Panc1 (cell line): ENCODE measurements at regions not wholly inside any gene's neighbourhood (a gene's known extent, or its start where the extent isn't known, plus 50 kb on each side); places are given as distances from the start of the nearest gene placed in this dataset.

ENCODE experiments used
- ATAC-seq: fragments of 200-7000 bp; cut with Tn5 transposase; 2 replicates; pipeline ENCODE4 v1.9.1; 2020; ENCODE audit warnings: mild to moderate bottlenecking, moderate library complexity
- BruUV-seq: library from RNA; stranded (reverse); fragments of 400-500 nt; replicated peaks from 2 replicates; lab custom pipeline; 2021; lab: Mats Ljungman, UMichigan
- CTCF ChIA-PET: fragments of 300-600 bp; sonication (Branson Sonifier 250); formaldehyde crosslinking; loops from one replicate; lab custom pipeline; 2022; ENCODE audit warnings: antibody characterized with exemption; lab: Charles Lee
- POLR2A ChIA-PET: fragments of 300-600 bp; sonication (Branson Sonifier 250); formaldehyde crosslinking; loops from one replicate; lab custom pipeline; 2022; ENCODE audit warnings: antibody characterized with exemption; lab: Charles Lee
- DNase-seq: peaks from one replicate; pipeline ENCODE4 v3.0.0-alpha.2; 2010; ENCODE audit warnings: low read depth, low spot score
- H3K27ac ChIP-seq: 2 replicates; pipeline ENCODE4 v1.5.1; 2011; ENCODE audit warnings: mild to moderate bottlenecking, low read length, inconsistent platforms
- H3K27me3 ChIP-seq: fragments of 200-500 bp; sonication (Bioruptor generic); 2 replicates; pipeline ENCODE4 v1.6.0; 2014; ENCODE audit warnings: low read length, inconsistent platforms; ENCODE audit not compliant: control insufficient read depth, insufficient read depth
- H3K36me3 ChIP-seq: fragments of 200-500 bp; sonication (Bioruptor generic); 2 replicates; pipeline ENCODE4 v1.5.1; 2014; ENCODE audit warnings: inconsistent platforms, mild to moderate bottlenecking, low read length, moderate library complexity; ENCODE audit not compliant: control insufficient read depth, insufficient read depth
- H3K4me1 ChIP-seq: 2 replicates; pipeline ENCODE4 v1.5.1; 2011; ENCODE audit warnings: inconsistent platforms, mild to moderate bottlenecking, low read length, moderate library complexity; ENCODE audit not compliant: control insufficient read depth, insufficient read depth
- H3K4me3 ChIP-seq, 2 experiments: 2 replicates each; pipeline ENCODE4 v1.5.1; 2011 to 2012; ENCODE audit warnings: low read depth in 2 of 2, low read length in 2 of 2, mild to moderate bottlenecking in 2 of 2, inconsistent platforms in 1 of 2, moderate library complexity in 1 of 2
- H3K9me3 ChIP-seq: fragments of 200-500 bp; sonication (Bioruptor generic); 2 replicates; pipeline ENCODE4 v1.5.1; 2014; ENCODE audit warnings: low read depth, mild to moderate bottlenecking, inconsistent platforms, low read length, moderate library complexity; ENCODE audit not compliant: control insufficient read depth, insufficient read depth
- CTCF ChIP-seq: fragments of 450-650 bp; IDR thresholded peaks from 2 replicates; pipeline ENCODE4 v1.5.1; 2017; ENCODE audit warnings: mild to moderate bottlenecking
- POLR2AphosphoS5 ChIP-seq: IDR thresholded peaks from 2 replicates; pipeline ENCODE4 v1.6.1; 2012; ENCODE audit warnings: mild to moderate bottlenecking, low read depth, low read length, moderate library complexity
- REST ChIP-seq, 2 experiments: IDR thresholded peaks; 2 replicates each; pipeline ENCODE4 v1.6.1; 2011 to 2012; ENCODE audit warnings: low read depth in 2 of 2, control low read depth in 1 of 2, low read length in 1 of 2, mild to moderate bottlenecking in 1 of 2, moderate library complexity in 1 of 2; ENCODE audit not compliant: insufficient read depth in 1 of 2
- SIN3A ChIP-seq: IDR thresholded peaks from 2 replicates; pipeline ENCODE4 v1.6.1; 2012; ENCODE audit warnings: low read depth, mild to moderate bottlenecking, low read length, moderate library complexity, borderline replicate concordance; ENCODE audit not compliant: insufficient read depth
- TCF7L2 ChIP-seq: IDR thresholded peaks from 2 replicates; pipeline ENCODE4 v1.6.1; 2011; ENCODE audit warnings: mild to moderate bottlenecking, low read depth, low read length, inconsistent platforms
- in situ Hi-C: cut with HindIII; loops from 2 replicates; pipeline ENCODE4 v1.10.0; 2016; ENCODE audit warnings: low sequenced_read_pairs, low pct_unique_long_range_greater_than_20kb
- intact Hi-C: fragments of 100-400 bp; cut with micrococcal nuclease; formaldehyde crosslinking; loops from one replicate; pipeline ENCODE4 v1.10.0; 2022; ENCODE audit not compliant: unreplicated experiment

GRCh38 chr15:68503791-68504680 lies 72.1 kb upstream of the ITGA11 start:
- Histone ChIP-seq H3K9me3 (no peaks in the 10 kb centered on the region), H3K27me3 (no peaks in the 10 kb centered on the region), H3K4me1 (no peaks in the 10 kb centered on the region), H3K27ac (no peak overlapping the region), H3K4me3 (no peak overlapping the region), H3K36me3 (no peaks in the 10 kb centered on the region)
- intact Hi-C loops (no loop called here), in situ Hi-C loops (no loop called here)
- ATAC-seq (no peak), DNase-seq (no peak)
- ChIA-PET POLR2A (interaction anchor here (0.5 kb wide), 1 partner anchor 708 kb away, joined by 3 read pairs; no protein-coding TSS in a partner anchor), CTCF (interaction anchor here (0.9 kb wide), 1 partner anchor 46 kb away, joined by 3 read pairs; no protein-coding TSS in a partner anchor)
- TF ChIP-seq CTCF (no peak), REST (IDR thresholded peaks at IDR 0.05; ENCODE audit: insufficient read depth in 1 of 2, low read depth in 2 of 2, low read length in 1 of 2) (no peak), TCF7L2 (no peak), POLR2AphosphoS5 (no peak), SIN3A (no peak)
- no TSS peak for BruUV-seq

GRCh38 chr15:68504681-68505170 lies 72.8 kb upstream of the ITGA11 start:
- Histone ChIP-seq H3K9me3 (no peaks in the 10 kb centered on the region), H3K36me3 (no peaks in the 10 kb centered on the region), H3K27me3 (no peaks in the 10 kb centered on the region), H3K4me1 (no peaks in the 10 kb centered on the region), H3K4me3 (no peak overlapping the region), H3K27ac (no peak overlapping the region)
- ATAC-seq (no peak), DNase-seq (no peak)
- in situ Hi-C loops (no loop called here), intact Hi-C loops (no loop called here)
- POLR2A ChIA-PET = interaction anchor here (0.5 kb wide), 1 partner anchor 707 kb away, joined by 3 read pairs; no protein-coding TSS in a partner anchor
- TF ChIP-seq TCF7L2 (no peak), REST (IDR thresholded peaks at IDR 0.05; ENCODE audit: insufficient read depth in 1 of 2, low read depth in 2 of 2, low read length in 1 of 2) (no peak), SIN3A (no peak), POLR2AphosphoS5 (no peak)
- BruUV-seq = no TSS peak
- CTCF ChIA-PET = no interaction called here
